HS-5 (cell line): ENCODE measurements at regions not wholly inside any gene's neighbourhood (a gene's known extent, or its start where the extent isn't known, plus 50 kb on each side); places are given as distances from the start of the nearest gene placed in this dataset.

Source experiments
- DNase-seq: peaks from one replicate; pipeline ENCODE4 v3.0.0-alpha.2; 2012; ENCODE audit warnings: low read depth

- no peak for DNase-seq
Observed at GRCh38 chr11:70824605-70825245, 426.4 kb downstream of the CTTN start.

GRCh38 chr11:70825893-70826540 is 426.4 kb downstream of the SHANK2 start:
- DNase-seq = no peak

GRCh38 chr11:70826541-70827335 is 425.6 kb downstream of the SHANK2 start:
- DNase-seq = no peak

GRCh38 chr11:70828593-70829082 is 423.7 kb downstream of the SHANK2 start:
- no peak for DNase-seq

GRCh38 chr11:70829134-70829885 is 423.1 kb downstream of the SHANK2 start:
- no peak for DNase-seq

GRCh38 chr11:70829886-70830272 is 422.5 kb downstream of the SHANK2 start:
- no peak for DNase-seq

- no peak for DNase-seq
Observed at GRCh38 chr11:70833011-70833410, 419.4 kb downstream of the SHANK2 start.

GRCh38 chr11:70833554-70833953 is 418.8 kb downstream of the SHANK2 start:
- no peak for DNase-seq

GRCh38 chr11:70834277-70834940 is 418.0 kb downstream of the SHANK2 start:
- DNase-seq = no peak

GRCh38 chr11:70834984-70835560 is 417.3 kb downstream of the SHANK2 start:
- DNase-seq = no peak

GRCh38 chr11:70836071-70836470 is 416.3 kb downstream of the SHANK2 start:
- no peak for DNase-seq

GRCh38 chr11:70838198-70838597 is 414.2 kb downstream of the SHANK2 start:
- no peak for DNase-seq

- no peak for DNase-seq
Observed at GRCh38 chr11:70839851-70840250, 412.5 kb downstream of the SHANK2 start.

- no peak for DNase-seq
Observed at GRCh38 chr11:70841264-70841663, 411.1 kb downstream of the SHANK2 start.

GRCh38 chr11:70842256-70842655 is 410.1 kb downstream of the SHANK2 start:
- no peak for DNase-seq

- DNase-seq = no peak
Observed at GRCh38 chr11:70842701-70843100, 409.7 kb downstream of the SHANK2 start.

- no peak for DNase-seq
Observed at GRCh38 chr11:70843906-70844305, 408.5 kb downstream of the SHANK2 start.

GRCh38 chr11:70844387-70844786 is 408.0 kb downstream of the SHANK2 start:
- DNase-seq = no peak

- no peak for DNase-seq
Observed at GRCh38 chr11:70845591-70846041, 406.8 kb downstream of the SHANK2 start.

GRCh38 chr11:70846781-70847655 is 405.4 kb downstream of the SHANK2 start:
- no peak for DNase-seq
